ENCODE measurements at regions not wholly inside any gene's neighbourhood (a gene's known extent, or its start where the extent isn't known, plus 50 kb on each side); places are given as distances from the start of the nearest gene placed in this dataset.

GRCh38 chr6:113181164-113181563 lies 676.0 kb upstream of the MARCKS start:
- no peak overlapping the region for H3K4me3 Mint-ChIP-seq
- TF ChIP-seq CREB1 (CRISPR knock-in tag; IDR thresholded peaks at IDR 0.05; ENCODE audit: low read depth) (no peak), NANOG (IDR thresholded peaks at IDR 0.05; ENCODE audit: borderline replicate concordance) (no peak), ETS1 (IDR thresholded peaks at IDR 0.05) (no peak), STAT1 (IDR thresholded peaks at IDR 0.05; ENCODE audit: unreplicated experiment) (no peak), REST (IDR thresholded peaks at IDR 0.05; ENCODE audit: unreplicated experiment) (no peak), EZH2phosphoT487 (IDR thresholded peaks at IDR 0.05; ENCODE audit: unreplicated experiment) (no peak), POLR2AphosphoS5 (IDR thresholded peaks at IDR 0.05; ENCODE audit: low read depth) (no peak), JUNB (IDR thresholded peaks at IDR 0.05; ENCODE audit: unreplicated experiment) (no peak), ZNF331 (CRISPR knock-in tag; IDR thresholded peaks at IDR 0.05; ENCODE audit: low read depth) (no peak), CTCF (conservative IDR thresholded peaks at IDR 0.05; ENCODE audit: low read depth in 2 of 2) (no peak), ZNF114 (CRISPR knock-in tag; IDR thresholded peaks at IDR 0.05) (no peak), EZH2 (IDR thresholded peaks at IDR 0.05; ENCODE audit: low read depth, unreplicated experiment) (no peak), ZNF462 (CRISPR knock-in tag; IDR thresholded peaks at IDR 0.05) (no peak)
- no peaks in the 10 kb centered on the region for H3K36me3 Mint-ChIP-seq (ENCODE audit: low read depth)

More at GRCh38 chr6:113181164-113181563, 676.0 kb upstream of the MARCKS start:
- no peaks in the 10 kb centered on the region for H3K9me2 ChIP-seq (ENCODE audit: insufficient read depth)
- ATAC-seq = no peak
- no peaks in the 10 kb centered on the region for H3K4me1 ChIP-seq (ENCODE audit: insufficient read depth)
- H3K4me1 Mint-ChIP-seq = peaks cover 4% of the 10 kb centered on the region; the same call in 2 of the 3 replicates
- no peaks in the 10 kb centered on the region for H3F3A ChIP-seq (replicated peaks; ENCODE audit: low read depth)
- no peaks in the 10 kb centered on the region for H3K27me3 ChIP-seq (ENCODE audit: insufficient read depth)
- no peak overlapping the region for H3K4me3 ChIP-seq
- no peak overlapping the region for H2AFZ ChIP-seq
- H3K36me3 ChIP-seq (ENCODE audit: insufficient read depth) = no peaks in the 10 kb centered on the region
- no peaks in the 10 kb centered on the region; the same call in 1 of the 2 replicates for H4K20me1 ChIP-seq (replicated peaks; ENCODE audit: insufficient read depth)
- no peak overlapping the region for H3K4me2 ChIP-seq
- no peak overlapping the region for H3K27ac ChIP-seq (ENCODE audit: low read depth)
- no peak overlapping the region for H3K27ac Mint-ChIP-seq
- no peaks in the 10 kb centered on the region for H3K9me3 Mint-ChIP-seq
- DNase-seq (ENCODE audit: low spot score) = no peak
- H3K27me3 Mint-ChIP-seq (ENCODE audit: insufficient read depth, low read depth, poor library complexity) = no peaks in the 10 kb centered on the region
- H3K79me2 ChIP-seq (replicated peaks; ENCODE audit: insufficient read depth) = no peaks in the 10 kb centered on the region
